Panc1 (cell line): ENCODE measurements at regions not wholly inside any gene's neighbourhood (a gene's known extent, or its start where the extent isn't known, plus 50 kb on each side); places are given as distances from the start of the nearest gene placed in this dataset.

Experiments
- ATAC-seq: fragments of 200-7000 bp; cut with Tn5 transposase; 2 replicates; pipeline ENCODE4 v1.9.1; 2020; ENCODE audit warnings: mild to moderate bottlenecking, moderate library complexity
- BruUV-seq: library from RNA; stranded (reverse); fragments of 400-500 nt; replicated peaks from 2 replicates; lab custom pipeline; 2021; lab: Mats Ljungman, UMichigan
- CTCF ChIA-PET: fragments of 300-600 bp; sonication (Branson Sonifier 250); formaldehyde crosslinking; loops from one replicate; lab custom pipeline; 2022; ENCODE audit warnings: antibody characterized with exemption; lab: Charles Lee
- POLR2A ChIA-PET: fragments of 300-600 bp; sonication (Branson Sonifier 250); formaldehyde crosslinking; loops from one replicate; lab custom pipeline; 2022; ENCODE audit warnings: antibody characterized with exemption; lab: Charles Lee
- DNase-seq: peaks from one replicate; pipeline ENCODE4 v3.0.0-alpha.2; 2010; ENCODE audit warnings: low read depth, low spot score
- H3K27ac ChIP-seq: 2 replicates; pipeline ENCODE4 v1.5.1; 2011; ENCODE audit warnings: mild to moderate bottlenecking, low read length, inconsistent platforms
- H3K27me3 ChIP-seq: fragments of 200-500 bp; sonication (Bioruptor generic); 2 replicates; pipeline ENCODE4 v1.6.0; 2014; ENCODE audit warnings: low read length, inconsistent platforms; ENCODE audit not compliant: control insufficient read depth, insufficient read depth
- H3K36me3 ChIP-seq: fragments of 200-500 bp; sonication (Bioruptor generic); 2 replicates; pipeline ENCODE4 v1.5.1; 2014; ENCODE audit warnings: inconsistent platforms, mild to moderate bottlenecking, low read length, moderate library complexity; ENCODE audit not compliant: control insufficient read depth, insufficient read depth
- H3K4me1 ChIP-seq: 2 replicates; pipeline ENCODE4 v1.5.1; 2011; ENCODE audit warnings: inconsistent platforms, mild to moderate bottlenecking, low read length, moderate library complexity; ENCODE audit not compliant: control insufficient read depth, insufficient read depth
- H3K4me3 ChIP-seq, 2 experiments: 2 replicates each; pipeline ENCODE4 v1.5.1; 2011 to 2012; ENCODE audit warnings: low read depth in 2 of 2, low read length in 2 of 2, mild to moderate bottlenecking in 2 of 2, inconsistent platforms in 1 of 2, moderate library complexity in 1 of 2
- H3K9me3 ChIP-seq: fragments of 200-500 bp; sonication (Bioruptor generic); 2 replicates; pipeline ENCODE4 v1.5.1; 2014; ENCODE audit warnings: low read depth, mild to moderate bottlenecking, inconsistent platforms, low read length, moderate library complexity; ENCODE audit not compliant: control insufficient read depth, insufficient read depth
- POLR2AphosphoS5 ChIP-seq: IDR thresholded peaks from 2 replicates; pipeline ENCODE4 v1.6.1; 2012; ENCODE audit warnings: mild to moderate bottlenecking, low read depth, low read length, moderate library complexity
- SIN3A ChIP-seq: IDR thresholded peaks from 2 replicates; pipeline ENCODE4 v1.6.1; 2012; ENCODE audit warnings: low read depth, mild to moderate bottlenecking, low read length, moderate library complexity, borderline replicate concordance; ENCODE audit not compliant: insufficient read depth
- TCF7L2 ChIP-seq: IDR thresholded peaks from 2 replicates; pipeline ENCODE4 v1.6.1; 2011; ENCODE audit warnings: mild to moderate bottlenecking, low read depth, low read length, inconsistent platforms
- in situ Hi-C: cut with HindIII; loops from 2 replicates; pipeline ENCODE4 v1.10.0; 2016; ENCODE audit warnings: low sequenced_read_pairs, low pct_unique_long_range_greater_than_20kb
- intact Hi-C: fragments of 100-400 bp; cut with micrococcal nuclease; formaldehyde crosslinking; loops from one replicate; pipeline ENCODE4 v1.10.0; 2022; ENCODE audit not compliant: unreplicated experiment
- TF ChIP-seq, protein P1 (sequence below): fragments of 450-650 bp; IDR thresholded peaks from 2 replicates; pipeline ENCODE4 v1.5.1; 2017; ENCODE audit warnings: mild to moderate bottlenecking
- TF ChIP-seq, protein P2 (sequence below), 2 experiments: IDR thresholded peaks; 2 replicates each; pipeline ENCODE4 v1.6.1; 2011 to 2012; ENCODE audit warnings: low read depth in 2 of 2, control low read depth in 1 of 2, low read length in 1 of 2, mild to moderate bottlenecking in 1 of 2, moderate library complexity in 1 of 2; ENCODE audit not compliant: insufficient read depth in 1 of 2

DNA sequence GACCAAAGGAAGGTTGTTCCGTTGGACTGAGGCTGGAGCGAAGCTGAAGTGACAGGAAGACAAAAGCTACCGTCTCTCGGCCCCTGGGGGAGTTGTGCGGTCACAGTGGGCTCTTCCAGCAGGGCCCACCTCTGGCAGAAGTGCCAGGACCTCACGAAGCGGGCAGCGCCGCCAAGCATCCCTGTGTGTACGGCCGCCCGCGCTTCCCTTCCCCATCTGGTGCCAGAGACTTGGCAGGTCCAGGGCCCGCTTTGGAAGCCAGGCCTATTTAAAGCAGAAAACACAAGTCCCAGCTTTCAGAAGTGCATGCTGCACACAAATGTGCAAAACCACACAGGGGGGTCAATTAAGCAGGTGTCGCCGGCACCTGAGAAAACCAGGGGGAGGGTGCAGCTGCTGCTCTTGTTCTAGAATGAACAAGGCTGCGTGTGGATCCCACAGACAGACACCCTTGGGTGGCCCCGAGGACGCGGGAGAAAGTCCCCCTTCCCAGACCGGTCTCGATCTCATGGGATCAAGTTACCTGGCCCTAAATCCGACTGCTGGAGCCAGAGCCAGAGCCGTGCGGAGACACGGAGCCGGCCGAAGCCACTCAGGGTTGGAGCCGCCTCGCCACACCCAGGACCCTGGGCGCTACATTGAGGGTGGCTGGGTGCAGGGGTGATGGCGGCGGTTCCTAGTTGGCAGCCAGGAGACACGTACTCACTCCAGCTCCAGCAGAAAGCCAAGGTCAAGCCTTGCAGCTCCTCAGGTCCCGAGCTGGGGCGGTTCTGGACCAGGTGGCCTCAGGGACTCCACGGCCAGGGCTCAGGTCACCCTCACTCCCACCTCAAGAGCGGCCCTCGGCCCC, 51.8 kb upstream of the PPP2R2D start:
- Histone ChIP-seq H3K4me1 (no peaks in the 10 kb centered on the region), H3K4me3 (no peak overlapping the region), H3K27ac (no peak overlapping the region), H3K9me3 (no peaks in the 10 kb centered on the region), H3K36me3 (no peaks in the 10 kb centered on the region), H3K27me3 (no peaks in the 10 kb centered on the region)
- CTCF ChIA-PET: interaction anchor here (0.6 kb wide), 1 partner anchor 60 kb away, joined by 3 read pairs; no protein-coding TSS in a partner anchor
- TF ChIP-seq, protein P1, sequence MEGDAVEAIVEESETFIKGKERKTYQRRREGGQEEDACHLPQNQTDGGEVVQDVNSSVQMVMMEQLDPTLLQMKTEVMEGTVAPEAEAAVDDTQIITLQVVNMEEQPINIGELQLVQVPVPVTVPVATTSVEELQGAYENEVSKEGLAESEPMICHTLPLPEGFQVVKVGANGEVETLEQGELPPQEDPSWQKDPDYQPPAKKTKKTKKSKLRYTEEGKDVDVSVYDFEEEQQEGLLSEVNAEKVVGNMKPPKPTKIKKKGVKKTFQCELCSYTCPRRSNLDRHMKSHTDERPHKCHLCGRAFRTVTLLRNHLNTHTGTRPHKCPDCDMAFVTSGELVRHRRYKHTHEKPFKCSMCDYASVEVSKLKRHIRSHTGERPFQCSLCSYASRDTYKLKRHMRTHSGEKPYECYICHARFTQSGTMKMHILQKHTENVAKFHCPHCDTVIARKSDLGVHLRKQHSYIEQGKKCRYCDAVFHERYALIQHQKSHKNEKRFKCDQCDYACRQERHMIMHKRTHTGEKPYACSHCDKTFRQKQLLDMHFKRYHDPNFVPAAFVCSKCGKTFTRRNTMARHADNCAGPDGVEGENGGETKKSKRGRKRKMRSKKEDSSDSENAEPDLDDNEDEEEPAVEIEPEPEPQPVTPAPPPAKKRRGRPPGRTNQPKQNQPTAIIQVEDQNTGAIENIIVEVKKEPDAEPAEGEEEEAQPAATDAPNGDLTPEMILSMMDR: no peak
- TF ChIP-seq TCF7L2: no peak
- in situ Hi-C loops: no loop called here
- intact Hi-C loops: loop anchor here (10.0 kb wide), 1 partner anchor 294 kb away; no protein-coding TSS in a partner anchor
- POLR2A ChIA-PET: no interaction called here
- no peak for ATAC-seq
- no peak for DNase-seq
- BruUV-seq: no TSS peak

DNA sequence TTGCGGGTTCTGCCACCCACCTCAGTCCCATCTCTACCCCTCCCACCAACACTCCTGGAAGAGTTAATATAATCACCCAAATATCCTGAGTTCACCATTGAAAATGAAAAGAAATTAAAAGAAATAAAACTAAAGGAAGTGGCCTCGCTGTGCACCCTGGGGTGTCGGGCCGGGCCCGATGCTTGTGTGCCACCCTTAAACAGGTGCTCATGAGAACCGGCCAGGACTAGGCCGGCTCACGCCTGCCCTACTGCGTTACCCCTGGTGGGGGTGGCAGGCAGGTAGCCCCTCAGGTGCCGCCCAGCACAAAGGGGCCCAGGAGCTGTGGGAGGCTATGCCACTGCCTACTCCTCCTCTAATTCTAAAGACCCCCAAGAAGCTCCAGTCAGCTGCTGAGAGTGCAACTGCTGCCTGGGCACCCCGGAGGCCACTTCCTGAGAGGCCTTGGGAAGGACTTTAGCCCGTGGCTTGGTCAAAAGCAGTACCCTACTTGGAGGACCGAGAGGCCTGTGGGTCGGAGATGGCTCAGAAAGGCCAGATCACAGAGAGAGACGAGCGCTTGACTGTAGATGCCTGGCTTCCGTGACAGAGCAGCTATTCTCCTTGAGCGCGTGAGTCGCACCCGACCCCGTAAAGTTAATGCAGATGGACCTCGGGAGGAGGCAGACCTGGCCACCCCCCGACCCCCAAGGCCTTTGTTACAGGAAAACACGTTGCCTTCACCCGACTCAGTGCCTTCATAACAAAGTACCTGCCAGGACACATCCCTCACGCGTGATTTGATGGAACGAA, 51.0 kb upstream of the PPP2R2D start:
- no peak for ATAC-seq
- Histone ChIP-seq H3K9me3 (no peaks in the 10 kb centered on the region), H3K36me3 (no peaks in the 10 kb centered on the region), H3K4me1 (no peaks in the 10 kb centered on the region), H3K4me3 (no peak overlapping the region), H3K27me3 (no peaks in the 10 kb centered on the region), H3K27ac (no peak overlapping the region)
- ChIA-PET CTCF (no interaction called here), POLR2A (no interaction called here)
- no peak for TF ChIP-seq POLR2AphosphoS5
- TF ChIP-seq, protein P1: no peak
- TF ChIP-seq SIN3A: no peak
- TF ChIP-seq, protein P2, sequence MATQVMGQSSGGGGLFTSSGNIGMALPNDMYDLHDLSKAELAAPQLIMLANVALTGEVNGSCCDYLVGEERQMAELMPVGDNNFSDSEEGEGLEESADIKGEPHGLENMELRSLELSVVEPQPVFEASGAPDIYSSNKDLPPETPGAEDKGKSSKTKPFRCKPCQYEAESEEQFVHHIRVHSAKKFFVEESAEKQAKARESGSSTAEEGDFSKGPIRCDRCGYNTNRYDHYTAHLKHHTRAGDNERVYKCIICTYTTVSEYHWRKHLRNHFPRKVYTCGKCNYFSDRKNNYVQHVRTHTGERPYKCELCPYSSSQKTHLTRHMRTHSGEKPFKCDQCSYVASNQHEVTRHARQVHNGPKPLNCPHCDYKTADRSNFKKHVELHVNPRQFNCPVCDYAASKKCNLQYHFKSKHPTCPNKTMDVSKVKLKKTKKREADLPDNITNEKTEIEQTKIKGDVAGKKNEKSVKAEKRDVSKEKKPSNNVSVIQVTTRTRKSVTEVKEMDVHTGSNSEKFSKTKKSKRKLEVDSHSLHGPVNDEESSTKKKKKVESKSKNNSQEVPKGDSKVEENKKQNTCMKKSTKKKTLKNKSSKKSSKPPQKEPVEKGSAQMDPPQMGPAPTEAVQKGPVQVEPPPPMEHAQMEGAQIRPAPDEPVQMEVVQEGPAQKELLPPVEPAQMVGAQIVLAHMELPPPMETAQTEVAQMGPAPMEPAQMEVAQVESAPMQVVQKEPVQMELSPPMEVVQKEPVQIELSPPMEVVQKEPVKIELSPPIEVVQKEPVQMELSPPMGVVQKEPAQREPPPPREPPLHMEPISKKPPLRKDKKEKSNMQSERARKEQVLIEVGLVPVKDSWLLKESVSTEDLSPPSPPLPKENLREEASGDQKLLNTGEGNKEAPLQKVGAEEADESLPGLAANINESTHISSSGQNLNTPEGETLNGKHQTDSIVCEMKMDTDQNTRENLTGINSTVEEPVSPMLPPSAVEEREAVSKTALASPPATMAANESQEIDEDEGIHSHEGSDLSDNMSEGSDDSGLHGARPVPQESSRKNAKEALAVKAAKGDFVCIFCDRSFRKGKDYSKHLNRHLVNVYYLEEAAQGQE (IDR thresholded peaks at IDR 0.05; ENCODE audit: insufficient read depth in 1 of 2, low read depth in 2 of 2, low read length in 1 of 2): no peak
- TF ChIP-seq TCF7L2: no peak
- no TSS peak for BruUV-seq
- DNase-seq: no peak
- in situ Hi-C loops (no loop called here), intact Hi-C loops (loop anchor here (10.0 kb wide), 1 partner anchor 295 kb away; no protein-coding TSS in a partner anchor)
